Loucy (cell line): ENCODE measurements at regions not wholly inside any gene's neighbourhood (a gene's known extent, or its start where the extent isn't known, plus 50 kb on each side); places are given as distances from the start of the nearest gene placed in this dataset.
A peak's percentile ranks its signal among the peaks of the same experiment; 100 is the strongest.

Source experiments
- H2AFZ ChIP-seq: fragments of 200-600 bp; sonication (generic); 2 replicates; pipeline ENCODE4 v1.6.0; 2016; ENCODE audit warnings: antibody characterized with exemption, mild to moderate bottlenecking, low read length, moderate library complexity
- H3F3A ChIP-seq: fragments of 200-600 bp; 2 replicates; pipeline ENCODE4 v1.6.0; 2016; ENCODE audit warnings: antibody characterized with exemption, low read depth, mild to moderate bottlenecking
- H3K27me3 ChIP-seq: fragments of 200-600 bp; sonication (generic); 2 replicates; pipeline ENCODE4 v1.6.1; 2014; ENCODE audit warnings: low read length, mild to moderate bottlenecking; ENCODE audit not compliant: insufficient read depth, poor library complexity, severe bottlenecking
- H3K36me3 ChIP-seq: fragments of 200-600 bp; sonication (generic); 2 replicates; pipeline ENCODE4 v1.6.1; 2016; ENCODE audit warnings: low read length; ENCODE audit not compliant: insufficient read depth
- H3K4me1 ChIP-seq: fragments of 200-600 bp; sonication (generic); 2 replicates; pipeline ENCODE4 v1.5.1; 2014; ENCODE audit warnings: low read length, mild to moderate bottlenecking; ENCODE audit not compliant: insufficient read depth, poor library complexity, severe bottlenecking
- H3K4me2 ChIP-seq: fragments of 200-600 bp; sonication (generic); 2 replicates; pipeline ENCODE4 v1.6.0; 2014; ENCODE audit warnings: antibody characterized with exemption, low read length, low read depth, mild to moderate bottlenecking; ENCODE audit not compliant: poor library complexity, severe bottlenecking
- H3K4me3 ChIP-seq: fragments of 200-600 bp; sonication (generic); 2 replicates; pipeline ENCODE4 v1.5.1; 2014; ENCODE audit warnings: low read length, mild to moderate bottlenecking, mixed read lengths; ENCODE audit not compliant: poor library complexity, severe bottlenecking
- H3K79me2 ChIP-seq: fragments of 200-600 bp; sonication (generic); 2 replicates; pipeline ENCODE4 v1.6.1; 2014; ENCODE audit warnings: low read length; ENCODE audit not compliant: insufficient read depth
- H3K9ac ChIP-seq: fragments of 200-600 bp; sonication (generic); 2 replicates; pipeline ENCODE4 v1.6.0; 2014; ENCODE audit warnings: mild to moderate bottlenecking, low read depth, low read length, moderate library complexity; ENCODE audit not compliant: poor library complexity, severe bottlenecking
- H3K9me2 ChIP-seq: fragments of 200-600 bp; sonication (generic); replicated peaks from 2 replicates; pipeline ENCODE4 v1.6.1; 2016; ENCODE audit warnings: low read depth, low read length, mixed read lengths
- H3K9me3 ChIP-seq: fragments of 200-600 bp; sonication (generic); 2 replicates; pipeline ENCODE4 v1.6.1; 2014; ENCODE audit warnings: mild to moderate bottlenecking, antibody characterized with exemption, low read length, low read depth; ENCODE audit not compliant: insufficient read depth
- H4K20me1 ChIP-seq: fragments of 200-600 bp; sonication (generic); 2 replicates; pipeline ENCODE4 v1.6.0; 2014; ENCODE audit warnings: antibody characterized with exemption, low read length, mild to moderate bottlenecking; ENCODE audit not compliant: insufficient read depth, poor library complexity, severe bottlenecking
- EZH2phosphoT487 ChIP-seq: fragments of 200-600 bp; IDR thresholded peaks from 2 replicates; pipeline ENCODE4 v1.6.1; 2018; ENCODE audit warnings: antibody characterized with exemption, mild to moderate bottlenecking, moderate library complexity, borderline replicate concordance

DNA sequence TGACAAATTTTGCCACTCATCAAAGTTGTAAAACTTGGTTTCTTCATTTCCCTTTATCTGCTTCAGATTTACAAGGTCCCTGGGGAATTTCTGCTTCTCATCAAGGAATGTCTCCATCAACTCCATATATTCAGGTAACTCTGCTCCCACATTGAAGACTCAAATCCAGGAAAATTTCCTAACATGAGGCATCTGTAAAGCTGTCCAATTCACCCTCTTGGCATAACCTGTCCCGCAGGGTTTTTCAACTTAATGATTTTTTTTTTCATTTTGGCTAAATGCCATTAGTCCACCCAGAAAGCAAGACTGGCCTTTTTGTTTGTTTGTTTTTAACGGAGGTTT, 50.2 kb upstream of the SLC30A5 start:
- Histone ChIP-seq H3K4me2 (peak overlapping the region; percentile 59), H3K4me3 (peak overlapping the region; percentile 67)

More for the DNA sequence above, 50.2 kb upstream of the SLC30A5 start:
- no peaks in the 10 kb centered on the region for H3K36me3 ChIP-seq
- H3K9ac ChIP-seq: peak overlapping the region; percentile 54
- H3K4me1 ChIP-seq: peaks cover 3% of the 10 kb centered on the region
- no peak for TF ChIP-seq EZH2phosphoT487
- H3K79me2 ChIP-seq: no peaks in the 10 kb centered on the region
- H3K27me3 ChIP-seq: no peaks in the 10 kb centered on the region
- H3K9me2 ChIP-seq: no peaks in the 10 kb centered on the region
- peak overlapping the region; percentile 98 for H2AFZ ChIP-seq
- no peaks in the 10 kb centered on the region for H3K9me3 ChIP-seq
- no peaks in the 10 kb centered on the region for H3F3A ChIP-seq
- no peaks in the 10 kb centered on the region for H4K20me1 ChIP-seq
